ENCODE measurements at regions not wholly inside any gene's neighbourhood (a gene's known extent, or its start where the extent isn't known, plus 50 kb on each side); places are given as distances from the start of the nearest gene placed in this dataset.

DNA sequence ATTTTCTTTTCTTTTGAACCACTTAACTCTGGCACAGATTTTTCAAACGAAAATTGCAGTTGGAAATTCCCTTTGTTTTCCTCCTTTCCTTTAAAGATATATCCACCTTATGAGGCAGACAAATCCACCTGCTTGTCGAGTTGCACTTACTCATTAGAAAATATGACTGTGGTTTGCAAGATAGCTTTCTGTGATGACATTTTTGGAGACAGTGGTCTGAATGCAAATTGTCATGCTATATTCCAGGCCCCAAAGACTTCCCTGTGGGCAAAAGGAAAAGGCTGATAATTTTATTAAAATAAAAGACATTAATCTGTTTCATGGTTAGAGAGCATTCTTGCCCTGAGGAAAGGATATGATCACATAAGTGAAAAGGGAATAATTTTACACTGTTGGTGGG lies 120.6 kb downstream of the TNFSF18 start:
- Mint-ChIP-seq H3K4me3 (no peak overlapping the region), H3K27me3 (no peaks in the 10 kb centered on the region), H3K36me3 (ENCODE audit: low read depth) (no peaks in the 10 kb centered on the region), H3K4me1 (peaks cover 13% of the 10 kb centered on the region), H3K27ac (no peak overlapping the region), H3K9me3 (no peaks in the 10 kb centered on the region)
- ChIA-PET CTCF (interaction anchor here (1.3 kb wide), 1 partner anchor 104 kb away, joined by 3 read pairs; no protein-coding TSS in a partner anchor), POLR2A (no interaction called here)
- TF ChIP-seq, protein P1, sequence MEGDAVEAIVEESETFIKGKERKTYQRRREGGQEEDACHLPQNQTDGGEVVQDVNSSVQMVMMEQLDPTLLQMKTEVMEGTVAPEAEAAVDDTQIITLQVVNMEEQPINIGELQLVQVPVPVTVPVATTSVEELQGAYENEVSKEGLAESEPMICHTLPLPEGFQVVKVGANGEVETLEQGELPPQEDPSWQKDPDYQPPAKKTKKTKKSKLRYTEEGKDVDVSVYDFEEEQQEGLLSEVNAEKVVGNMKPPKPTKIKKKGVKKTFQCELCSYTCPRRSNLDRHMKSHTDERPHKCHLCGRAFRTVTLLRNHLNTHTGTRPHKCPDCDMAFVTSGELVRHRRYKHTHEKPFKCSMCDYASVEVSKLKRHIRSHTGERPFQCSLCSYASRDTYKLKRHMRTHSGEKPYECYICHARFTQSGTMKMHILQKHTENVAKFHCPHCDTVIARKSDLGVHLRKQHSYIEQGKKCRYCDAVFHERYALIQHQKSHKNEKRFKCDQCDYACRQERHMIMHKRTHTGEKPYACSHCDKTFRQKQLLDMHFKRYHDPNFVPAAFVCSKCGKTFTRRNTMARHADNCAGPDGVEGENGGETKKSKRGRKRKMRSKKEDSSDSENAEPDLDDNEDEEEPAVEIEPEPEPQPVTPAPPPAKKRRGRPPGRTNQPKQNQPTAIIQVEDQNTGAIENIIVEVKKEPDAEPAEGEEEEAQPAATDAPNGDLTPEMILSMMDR (IDR thresholded peaks at IDR 0.05) = no peak
- intact Hi-C loops (cut with micrococcal nuclease) = no loop called here
- no peak for DNase-seq
- no peak for ATAC-seq (ENCODE audit: low read depth)

DNA sequence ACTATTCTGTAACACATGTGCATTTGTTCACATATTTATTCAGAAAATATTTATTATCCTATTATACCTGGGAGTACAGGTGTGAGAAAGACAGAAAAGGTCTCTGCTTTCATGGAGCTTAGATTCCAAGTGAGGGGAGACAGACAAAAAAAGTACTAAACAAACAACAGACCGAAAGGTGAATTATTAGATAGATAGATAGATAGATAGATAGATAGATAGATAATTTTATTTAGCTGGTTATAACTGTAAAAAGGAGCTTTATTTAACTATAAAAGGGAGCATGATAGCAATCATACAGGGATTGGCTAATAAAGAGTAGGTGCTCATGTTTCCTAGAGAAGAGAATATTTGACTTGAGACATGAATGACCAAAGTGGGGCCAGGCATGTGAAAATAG lies 119.4 kb downstream of the TNFSF18 start:
- no peak for DNase-seq
- ATAC-seq (ENCODE audit: low read depth) = no peak
- Mint-ChIP-seq H3K4me3 (no peak overlapping the region), H3K27ac (no peak overlapping the region), H3K4me1 (peaks cover 15% of the 10 kb centered on the region), H3K27me3 (no peaks in the 10 kb centered on the region), H3K36me3 (ENCODE audit: low read depth) (no peaks in the 10 kb centered on the region), H3K9me3 (no peaks in the 10 kb centered on the region)
- intact Hi-C loops (cut with micrococcal nuclease) = no loop called here
- ChIA-PET POLR2A (no interaction called here), CTCF (interaction anchor here (1.3 kb wide), 1 partner anchor 105 kb away, joined by 3 read pairs; no protein-coding TSS in a partner anchor)
- TF ChIP-seq, protein P1 (IDR thresholded peaks at IDR 0.05) = no peak

DNA sequence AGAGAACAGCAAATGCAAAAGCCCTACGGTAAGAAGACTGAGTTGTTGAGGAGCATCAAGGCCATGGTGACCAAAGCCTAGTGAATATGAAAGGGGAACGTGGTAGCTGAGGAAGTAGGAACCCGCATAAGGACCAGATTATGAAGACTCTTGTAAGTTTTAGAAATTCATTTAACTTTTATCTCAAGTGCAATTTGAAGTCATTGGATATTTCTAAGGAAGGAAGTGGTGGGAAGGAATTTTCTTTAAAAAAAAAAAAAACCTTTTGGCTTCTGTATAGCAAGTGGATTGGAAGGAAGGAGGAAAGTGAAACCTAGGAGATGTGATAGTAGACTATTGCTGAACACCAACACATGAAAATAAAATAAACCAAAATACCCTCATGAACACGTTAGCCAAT lies 119.0 kb downstream of the TNFSF18 start:
- intact Hi-C loops (cut with micrococcal nuclease) = no loop called here
- H3K27ac Mint-ChIP-seq = no peak overlapping the region
- H3K9me3 Mint-ChIP-seq = no peaks in the 10 kb centered on the region
- H3K36me3 Mint-ChIP-seq (ENCODE audit: low read depth) = no peaks in the 10 kb centered on the region
- no peak overlapping the region for H3K4me3 Mint-ChIP-seq
- ChIA-PET CTCF (no interaction called here), POLR2A (no interaction called here)
- no peak for DNase-seq
- peaks cover 15% of the 10 kb centered on the region for H3K4me1 Mint-ChIP-seq
- no peaks in the 10 kb centered on the region for H3K27me3 Mint-ChIP-seq
- TF ChIP-seq, protein P1 (IDR thresholded peaks at IDR 0.05) = no peak
- ATAC-seq (ENCODE audit: low read depth) = no peak

DNA sequence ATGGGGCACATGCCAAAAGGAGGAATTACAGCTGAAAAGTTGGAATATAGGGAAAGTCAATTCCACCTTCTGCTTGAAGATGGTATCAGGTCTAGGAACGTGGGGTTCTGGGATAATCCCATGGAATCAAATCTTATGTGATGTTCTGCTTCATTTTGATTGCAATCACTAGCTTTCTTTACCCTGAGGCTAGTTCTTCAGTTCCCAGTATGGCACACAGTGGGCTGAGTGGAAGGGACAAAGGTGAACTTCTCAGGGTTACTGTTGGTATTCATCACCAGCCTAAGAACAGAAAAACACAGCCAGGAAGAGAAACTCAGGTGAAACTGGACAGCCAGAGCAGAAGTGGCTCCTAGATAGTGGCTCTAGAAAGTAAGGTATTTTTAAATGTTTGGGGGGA lies 117.8 kb downstream of the TNFSF18 start:
- DNase-seq (no peak), ATAC-seq (ENCODE audit: low read depth) (no peak)
- ChIA-PET CTCF (no interaction called here), POLR2A (no interaction called here)
- Mint-ChIP-seq H3K36me3 (ENCODE audit: low read depth) (no peaks in the 10 kb centered on the region), H3K9me3 (no peaks in the 10 kb centered on the region), H3K4me3 (no peak overlapping the region), H3K4me1 (peaks cover 15% of the 10 kb centered on the region), H3K27me3 (no peaks in the 10 kb centered on the region), H3K27ac (no peak overlapping the region)
- TF ChIP-seq, protein P1 (IDR thresholded peaks at IDR 0.05) = no peak
- intact Hi-C loops (cut with micrococcal nuclease) = no loop called here

DNA sequence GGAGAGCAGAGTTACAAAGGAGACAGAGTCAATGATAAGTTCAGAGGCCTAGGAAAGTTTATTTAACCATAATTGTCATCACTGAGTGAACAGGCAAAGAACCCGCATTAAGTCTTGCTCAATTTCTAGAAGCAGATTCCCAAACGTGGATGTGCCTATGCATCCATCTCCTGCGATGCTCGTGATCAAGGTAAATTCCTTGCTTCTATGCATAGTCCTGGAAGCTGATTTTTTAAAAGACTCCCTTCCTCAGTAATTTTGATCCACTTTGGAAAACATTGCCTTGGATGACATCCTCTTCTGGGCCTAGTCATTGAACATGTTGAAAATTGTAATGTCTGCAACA lies 116.4 kb downstream of the TNFSF18 start:
- TF ChIP-seq, protein P1 (IDR thresholded peaks at IDR 0.05) = no peak
- Mint-ChIP-seq H3K36me3 (ENCODE audit: low read depth) (no peaks in the 10 kb centered on the region), H3K9me3 (no peaks in the 10 kb centered on the region), H3K4me1 (peaks cover 20% of the 10 kb centered on the region), H3K27ac (no peak overlapping the region), H3K4me3 (no peak overlapping the region), H3K27me3 (no peaks in the 10 kb centered on the region)
- intact Hi-C loops (cut with micrococcal nuclease) = loop anchor here (1.0 kb wide), 1 partner anchor 115 kb away; no protein-coding TSS in a partner anchor
- POLR2A ChIA-PET = no interaction called here
- no peak for DNase-seq
- CTCF ChIA-PET = no interaction called here
- ATAC-seq (ENCODE audit: low read depth) = no peak

Data from activated B cell treated with CpG ODN at 0.5 μM for 24 hours (primary cell).